ENCODE measurements at regions not wholly inside any gene's neighbourhood (a gene's known extent, or its start where the extent isn't known, plus 50 kb on each side); places are given as distances from the start of the nearest gene placed in this dataset.

- CTCF ChIA-PET, result no interaction called here
- no peak overlapping the region for H3K27ac Mint-ChIP-seq (ENCODE audit: unreplicated experiment)
- H3K4me1 Mint-ChIP-seq (ENCODE audit: low read depth, unreplicated experiment), result no peaks in the 10 kb centered on the region
- no peaks in the 10 kb centered on the region for H3K27me3 Mint-ChIP-seq (ENCODE audit: unreplicated experiment)
- H3K36me3 Mint-ChIP-seq (ENCODE audit: insufficient read depth, unreplicated experiment), result no peaks in the 10 kb centered on the region
- no peak overlapping the region for H3K4me3 Mint-ChIP-seq (ENCODE audit: low read depth, unreplicated experiment)
- no peak for TF ChIP-seq CTCF (IDR thresholded peaks at IDR 0.05; ENCODE audit: unreplicated experiment)
- no peak for DNase-seq
- intact Hi-C loops (cut with micrococcal nuclease; ENCODE audit: unreplicated experiment), result no loop called here
- peaks cover 12% of the 10 kb centered on the region for H3K9me3 Mint-ChIP-seq (ENCODE audit: low read depth, unreplicated experiment)
- BruUV-seq (replicated peaks), result no TSS peak
These were observed 516.0 kb upstream of the POU3F3 start for GRCh38 chr2:104337869-104338268.

GRCh38 chr2:104340162-104340561 lies 513.8 kb upstream of the POU3F3 start:
- no TSS peak for BruUV-seq (replicated peaks)
- DNase-seq, result no peak
- no peaks in the 10 kb centered on the region for H3K4me1 Mint-ChIP-seq (ENCODE audit: low read depth, unreplicated experiment)
- CTCF ChIA-PET, result no interaction called here
- H3K4me3 Mint-ChIP-seq (ENCODE audit: low read depth, unreplicated experiment), result no peak overlapping the region
- no peaks in the 10 kb centered on the region for H3K27me3 Mint-ChIP-seq (ENCODE audit: unreplicated experiment)
- no peaks in the 10 kb centered on the region for H3K36me3 Mint-ChIP-seq (ENCODE audit: insufficient read depth, unreplicated experiment)
- H3K27ac Mint-ChIP-seq (ENCODE audit: unreplicated experiment), result no peak overlapping the region
- peaks cover 13% of the 10 kb centered on the region for H3K9me3 Mint-ChIP-seq (ENCODE audit: low read depth, unreplicated experiment)
- intact Hi-C loops (cut with micrococcal nuclease; ENCODE audit: unreplicated experiment), result no loop called here
- TF ChIP-seq CTCF (IDR thresholded peaks at IDR 0.05; ENCODE audit: unreplicated experiment), result no peak

GRCh38 chr2:104340879-104341828 lies 512.8 kb upstream of the POU3F3 start:
- DNase-seq, result no peak
- Mint-ChIP-seq H3K36me3 (ENCODE audit: insufficient read depth, unreplicated experiment) (no peaks in the 10 kb centered on the region), H3K27me3 (ENCODE audit: unreplicated experiment) (no peaks in the 10 kb centered on the region), H3K9me3 (ENCODE audit: low read depth, unreplicated experiment) (peaks cover 13% of the 10 kb centered on the region), H3K4me1 (ENCODE audit: low read depth, unreplicated experiment) (no peaks in the 10 kb centered on the region), H3K27ac (ENCODE audit: unreplicated experiment) (no peak overlapping the region), H3K4me3 (ENCODE audit: low read depth, unreplicated experiment) (no peak overlapping the region)
- TF ChIP-seq CTCF (IDR thresholded peaks at IDR 0.05; ENCODE audit: unreplicated experiment), result no peak
- CTCF ChIA-PET, result no interaction called here
- BruUV-seq (replicated peaks), result no TSS peak
- intact Hi-C loops (cut with micrococcal nuclease; ENCODE audit: unreplicated experiment), result no loop called here

- CTCF ChIA-PET, result no interaction called here
These were observed 509.6 kb upstream of the POU3F3 start for GRCh38 chr2:104344306-104344705.

More at GRCh38 chr2:104344306-104344705, 509.6 kb upstream of the POU3F3 start:
- H3K9me3 Mint-ChIP-seq (ENCODE audit: low read depth, unreplicated experiment), result peaks cover 10% of the 10 kb centered on the region
- H3K27ac Mint-ChIP-seq (ENCODE audit: unreplicated experiment), result no peak overlapping the region
- H3K36me3 Mint-ChIP-seq (ENCODE audit: insufficient read depth, unreplicated experiment), result no peaks in the 10 kb centered on the region
- no TSS peak for BruUV-seq (replicated peaks)
- no peak for TF ChIP-seq CTCF (IDR thresholded peaks at IDR 0.05; ENCODE audit: unreplicated experiment)
- no peak for DNase-seq
- intact Hi-C loops (cut with micrococcal nuclease; ENCODE audit: unreplicated experiment), result no loop called here
- H3K27me3 Mint-ChIP-seq (ENCODE audit: unreplicated experiment), result no peaks in the 10 kb centered on the region
- no peak overlapping the region for H3K4me3 Mint-ChIP-seq (ENCODE audit: low read depth, unreplicated experiment)
- no peaks in the 10 kb centered on the region for H3K4me1 Mint-ChIP-seq (ENCODE audit: low read depth, unreplicated experiment)

Measured in Calu3 (cell line).